HG03520 (cell line): ENCODE measurements at regions not wholly inside any gene's neighbourhood (a gene's known extent, or its start where the extent isn't known, plus 50 kb on each side); places are given as distances from the start of the nearest gene placed in this dataset.
"Not testable (repeated sequence)": the region's sequence is repeated elsewhere in the genome, so short reads cannot be mapped to it uniquely, and the experiment has no call there.

Source experiments
- ATAC-seq: cut with Tn5 transposase; IDR thresholded peaks from one replicate; pipeline ENCODE4 v1.9.1; 2021; ENCODE audit warnings: mild to moderate bottlenecking, moderate library complexity; ENCODE audit not compliant: unreplicated experiment

GRCh38 chr5:9813305-9813704 is 183.2 kb upstream of the TAS2R1 start:
- ATAC-seq, result no peak

GRCh38 chr5:9807366-9807765 is 177.2 kb upstream of the TAS2R1 start:
- ATAC-seq, result not testable (repeated sequence)

- ATAC-seq, result no peak
Measured at GRCh38 chr5:9801908-9802307, 171.8 kb upstream of the TAS2R1 start.

GRCh38 chr5:9799606-9800005 is 169.5 kb upstream of the TAS2R1 start:
- ATAC-seq, result no peak

GRCh38 chr5:9790276-9790675 is 160.1 kb upstream of the TAS2R1 start:
- no peak for ATAC-seq

GRCh38 chr5:9789777-9790176 is 159.6 kb upstream of the TAS2R1 start:
- no peak for ATAC-seq

GRCh38 chr5:9787861-9788600 is 157.9 kb upstream of the TAS2R1 start:
- ATAC-seq, result no peak

GRCh38 chr5:9786380-9787360 is 156.5 kb upstream of the TAS2R1 start:
- ATAC-seq, result no peak

- ATAC-seq, result no peak
Measured at GRCh38 chr5:9785751-9786150, 155.6 kb upstream of the TAS2R1 start.

- ATAC-seq, result no peak
Measured at GRCh38 chr5:9784231-9784630, 154.1 kb upstream of the TAS2R1 start.

- ATAC-seq, result no peak
Measured at GRCh38 chr5:9782826-9783560, 152.8 kb upstream of the TAS2R1 start.

- ATAC-seq, result no peak
Measured at GRCh38 chr5:9781890-9782289, 151.7 kb upstream of the TAS2R1 start.

- ATAC-seq, result no peak
Measured at GRCh38 chr5:9781275-9781674, 151.1 kb upstream of the TAS2R1 start.

GRCh38 chr5:9780501-9780900 is 150.3 kb upstream of the TAS2R1 start:
- ATAC-seq, result no peak

- ATAC-seq, result no peak
Measured at GRCh38 chr5:9776525-9776924, 146.4 kb upstream of the TAS2R1 start.

GRCh38 chr5:9775339-9775738 is 145.2 kb upstream of the TAS2R1 start:
- ATAC-seq, result no peak

GRCh38 chr5:9774472-9775079 is 144.4 kb upstream of the TAS2R1 start:
- no peak for ATAC-seq

GRCh38 chr5:9771079-9771478 is 140.9 kb upstream of the TAS2R1 start:
- no peak for ATAC-seq

GRCh38 chr5:9766581-9766980 is 136.4 kb upstream of the TAS2R1 start:
- ATAC-seq, result no peak

GRCh38 chr5:9765419-9766140 is 135.4 kb upstream of the TAS2R1 start:
- ATAC-seq, result no peak
